Embryonic facial prominence (tissue), 1 donor: ENCODE measurements at regions not wholly inside any gene's neighbourhood (a gene's known extent, or its start where the extent isn't known, plus 50 kb on each side); places are given as distances from the start of the nearest gene placed in this dataset.

Experiments used
- DNase-seq: peaks from one replicate; pipeline ENCODE4 v3.0.0-alpha.2; 2016; ENCODE audit errors: extremely low spot score

DNA sequence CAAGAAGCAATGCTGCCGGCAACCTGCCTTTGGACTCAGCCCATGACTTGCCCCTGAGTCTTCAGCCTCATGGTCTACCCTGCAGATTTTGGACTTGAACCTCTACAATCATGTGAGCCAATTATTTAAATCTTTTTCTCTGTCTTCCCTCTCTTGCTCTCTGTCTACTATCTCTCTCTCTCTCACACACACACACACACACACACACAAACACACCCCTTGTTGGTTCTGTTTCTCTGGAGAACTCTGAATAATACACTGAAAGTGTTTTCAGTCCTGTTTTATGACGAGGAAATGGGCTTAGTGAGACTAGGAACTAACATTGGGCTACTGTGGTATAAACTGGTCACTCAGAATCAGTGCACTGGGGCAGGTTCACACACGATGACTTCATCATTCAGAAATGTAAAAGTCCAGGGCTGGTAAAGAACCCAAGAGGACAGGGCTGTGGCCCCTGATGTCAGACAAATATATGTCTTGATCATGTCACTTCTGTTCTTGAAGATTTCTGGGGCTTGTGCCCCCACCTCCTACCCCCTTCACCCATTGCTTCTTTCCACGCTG lies 266.1 kb upstream of the SIX2 start:
- DNase-seq, result no peak

DNA sequence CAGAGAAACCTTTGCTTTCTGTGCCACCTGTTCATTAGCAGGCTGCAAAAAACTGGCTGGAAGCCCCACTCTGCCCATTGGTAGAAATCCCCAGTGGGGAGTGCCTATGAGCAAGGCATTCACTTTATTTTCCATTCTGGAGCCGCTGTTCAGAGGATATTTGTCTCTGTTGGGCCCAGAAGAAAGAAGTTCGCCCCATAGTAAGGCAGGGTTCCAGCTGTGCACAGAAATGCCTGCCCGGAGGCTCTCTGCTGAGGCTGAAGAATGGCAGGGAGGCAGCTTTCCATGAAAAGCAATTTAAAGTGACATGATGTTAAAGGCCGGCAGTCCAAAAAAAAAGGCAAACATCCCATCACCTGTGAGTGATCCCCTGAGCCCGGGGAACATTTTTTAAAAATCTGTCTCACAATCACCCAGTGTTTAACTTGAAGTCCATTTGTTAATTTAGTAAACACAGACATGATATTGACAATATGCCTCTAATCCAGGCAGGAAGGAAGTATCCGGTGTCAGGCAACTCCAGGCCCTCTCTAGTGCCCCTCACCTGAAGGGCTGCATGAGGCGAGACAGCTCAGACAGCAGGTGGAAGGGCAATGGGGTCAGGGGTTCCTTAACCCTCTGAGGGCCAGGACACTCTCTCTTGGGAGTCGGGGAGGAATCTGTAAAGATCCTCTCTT lies 265.1 kb upstream of the SIX2 start:
- DNase-seq, result no peak

DNA sequence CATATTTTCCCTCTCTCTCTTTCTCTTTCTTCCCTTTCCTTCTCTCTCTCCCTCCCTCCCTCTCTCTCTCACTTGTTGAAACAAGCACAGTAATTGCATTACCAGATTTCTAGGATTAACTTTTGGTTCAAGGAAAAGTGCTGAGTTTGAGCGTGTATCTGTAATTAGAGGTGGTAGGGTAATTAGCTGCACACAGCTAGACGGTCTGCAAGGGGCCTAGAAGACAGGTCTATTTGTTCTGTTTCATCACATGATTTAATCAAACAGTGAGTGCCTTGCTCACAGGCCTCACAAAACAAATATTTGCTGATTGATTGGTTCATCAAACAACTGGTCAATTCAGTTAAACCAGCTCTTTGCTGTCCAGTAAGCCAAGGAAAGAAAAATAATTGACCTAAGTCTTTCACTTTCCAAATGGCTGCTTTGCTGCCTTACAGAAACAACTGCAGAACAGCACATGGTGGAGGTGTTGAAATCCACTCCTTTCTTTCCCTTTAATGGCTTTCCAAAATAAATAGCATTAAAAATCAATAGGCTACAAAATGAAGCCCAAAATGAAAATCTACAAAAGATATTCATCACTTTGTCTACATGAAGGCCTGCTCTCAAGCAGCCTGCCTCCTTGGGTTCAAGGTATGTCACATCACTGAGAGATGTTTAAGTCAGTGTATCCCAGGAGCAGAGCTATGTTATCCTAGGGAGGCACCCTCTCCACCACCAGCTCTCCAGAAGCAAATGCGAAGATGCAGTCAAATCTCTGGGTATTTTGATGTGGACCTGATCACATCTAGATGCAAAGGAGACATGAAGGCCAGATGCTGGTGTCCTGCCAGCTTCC lies 264.4 kb upstream of the SIX2 start:
- no peak for DNase-seq

DNA sequence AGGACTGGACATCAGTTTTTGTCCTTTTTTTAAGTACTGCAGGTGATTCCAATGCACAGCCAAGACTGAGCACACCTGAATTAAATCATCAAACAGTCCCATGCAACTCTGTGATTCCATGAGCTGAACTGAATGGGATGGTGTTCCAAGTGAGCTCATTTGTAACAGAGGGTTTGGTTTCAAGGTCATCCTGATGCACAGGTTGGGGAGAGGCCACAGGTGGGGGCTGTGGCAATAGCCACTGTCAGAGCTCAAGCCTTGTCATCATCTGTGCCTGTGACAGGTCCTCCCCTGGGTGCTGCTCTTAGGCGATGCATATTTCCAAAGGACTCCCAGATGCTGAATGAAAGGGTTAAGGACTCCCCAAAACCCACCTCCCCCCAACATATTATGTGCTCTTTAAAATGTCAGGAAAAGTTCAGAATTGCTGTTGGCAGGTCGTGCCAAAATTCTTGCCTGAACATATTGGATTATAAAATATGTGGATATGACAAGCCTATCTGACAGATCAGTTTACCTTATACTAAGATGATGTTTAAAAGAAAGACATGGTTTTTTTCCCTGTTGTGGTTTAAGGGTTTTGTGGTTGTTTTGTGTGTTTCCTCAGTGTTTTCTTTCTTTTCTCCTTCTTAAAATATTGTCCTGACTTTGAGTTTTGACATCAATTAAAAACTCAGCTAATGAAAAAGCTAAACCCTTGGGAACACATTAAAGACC lies 263.5 kb upstream of the SIX2 start:
- no peak for DNase-seq

DNA sequence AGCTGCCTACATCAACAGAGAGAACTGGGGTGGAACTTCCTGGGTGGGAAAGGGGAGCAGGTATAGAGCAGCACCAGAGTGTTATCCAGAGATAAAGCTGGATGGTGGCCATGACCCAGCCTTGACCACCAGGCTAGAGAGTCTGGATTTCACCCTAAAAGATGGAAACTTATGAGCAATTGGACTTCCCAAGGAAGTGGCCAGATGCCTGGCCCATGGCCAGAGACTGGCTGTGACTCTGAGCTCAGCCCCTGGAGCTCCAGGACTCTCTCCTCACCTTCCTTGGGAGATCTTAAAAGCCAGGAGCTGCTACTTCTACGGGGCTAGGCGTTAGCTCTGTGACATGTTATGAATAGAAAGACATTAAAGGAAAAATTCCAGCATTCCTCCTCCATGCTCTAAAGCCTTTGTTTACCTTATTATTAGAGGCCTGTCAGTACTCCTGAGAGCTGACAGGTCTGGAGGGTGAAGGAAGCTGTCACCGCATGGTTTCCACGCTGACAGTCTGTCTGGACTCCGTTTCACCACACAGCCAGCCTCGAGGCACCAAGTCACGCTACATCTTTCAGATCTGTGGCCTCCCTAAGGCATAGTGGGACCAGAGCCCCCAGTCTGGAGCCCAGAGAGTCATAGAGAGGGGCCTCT lies 260.0 kb upstream of the SIX2 start:
- no peak for DNase-seq

DNA sequence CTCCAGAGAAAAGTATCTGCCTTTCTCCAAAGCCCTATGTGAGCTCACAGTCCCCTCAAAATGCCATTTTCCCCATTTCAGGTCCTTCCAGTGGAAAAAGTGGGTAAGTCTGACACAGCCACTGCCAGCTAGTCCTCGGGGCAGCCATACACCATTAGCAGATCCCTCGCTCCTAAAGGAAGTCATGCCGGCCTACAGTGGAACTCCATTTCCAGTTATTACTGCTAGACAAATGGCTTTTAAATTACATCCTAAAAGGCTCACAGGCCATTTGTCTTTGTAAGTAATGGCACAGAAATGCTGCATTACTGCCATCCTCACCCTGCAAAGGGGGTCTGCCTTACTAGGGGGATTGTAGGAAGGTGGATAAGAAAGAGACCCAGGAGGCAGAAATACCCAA lies 259.4 kb upstream of the SIX2 start:
- no peak for DNase-seq

DNA sequence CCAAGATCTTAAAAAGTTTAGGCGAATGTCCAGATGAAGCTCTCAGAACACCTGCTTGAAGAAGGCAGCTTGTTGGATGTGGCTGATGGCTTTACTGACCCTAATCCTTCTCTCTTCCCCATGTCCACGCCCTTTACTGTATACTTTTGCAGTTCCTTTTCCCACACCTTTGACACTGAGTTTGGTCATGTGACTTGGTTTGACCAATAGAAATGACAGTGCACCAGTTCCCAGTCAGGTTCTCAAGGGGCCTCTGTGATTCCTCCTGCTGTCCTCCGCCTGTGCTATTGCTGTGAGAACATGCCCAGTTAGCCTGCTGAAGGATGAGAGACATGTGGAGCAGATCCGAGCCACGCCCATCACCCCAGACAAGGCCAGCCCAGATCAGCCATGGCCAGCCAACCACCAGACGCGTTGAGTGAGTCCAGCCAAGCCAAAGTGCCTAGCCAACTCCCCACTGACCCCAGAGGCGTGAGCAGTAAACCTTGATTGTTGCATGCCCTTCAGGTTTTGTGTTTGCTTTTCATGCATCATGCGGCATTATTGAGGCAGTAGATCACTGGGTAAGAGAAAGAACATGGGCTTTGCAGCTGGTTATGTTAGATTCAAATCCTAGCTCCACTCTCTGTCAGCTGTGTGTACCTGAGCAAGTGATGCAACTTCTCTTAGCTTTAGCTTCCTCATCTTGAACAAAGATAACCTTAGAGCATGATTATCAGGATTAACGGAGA lies 258.0 kb upstream of the SIX2 start:
- no peak for DNase-seq

DNA sequence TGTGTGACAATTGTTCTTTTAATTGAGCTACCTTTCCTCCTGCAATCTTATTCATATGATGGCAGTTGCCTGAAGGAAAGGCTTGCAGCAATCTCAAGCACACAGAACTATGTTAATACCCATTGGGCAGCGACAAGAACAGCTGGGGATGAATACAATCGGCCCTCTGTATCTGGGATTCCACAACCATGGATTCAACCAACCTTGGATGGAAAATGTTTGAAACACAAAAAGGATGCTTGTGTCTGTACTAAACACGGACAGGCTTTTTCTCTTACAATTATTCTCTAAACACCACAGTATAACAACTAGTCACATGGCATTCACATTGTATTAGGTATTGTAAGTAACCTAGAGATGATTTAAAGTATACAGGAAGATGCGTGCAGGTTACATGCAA lies 256.1 kb upstream of the SIX2 start:
- DNase-seq, result no peak

DNA sequence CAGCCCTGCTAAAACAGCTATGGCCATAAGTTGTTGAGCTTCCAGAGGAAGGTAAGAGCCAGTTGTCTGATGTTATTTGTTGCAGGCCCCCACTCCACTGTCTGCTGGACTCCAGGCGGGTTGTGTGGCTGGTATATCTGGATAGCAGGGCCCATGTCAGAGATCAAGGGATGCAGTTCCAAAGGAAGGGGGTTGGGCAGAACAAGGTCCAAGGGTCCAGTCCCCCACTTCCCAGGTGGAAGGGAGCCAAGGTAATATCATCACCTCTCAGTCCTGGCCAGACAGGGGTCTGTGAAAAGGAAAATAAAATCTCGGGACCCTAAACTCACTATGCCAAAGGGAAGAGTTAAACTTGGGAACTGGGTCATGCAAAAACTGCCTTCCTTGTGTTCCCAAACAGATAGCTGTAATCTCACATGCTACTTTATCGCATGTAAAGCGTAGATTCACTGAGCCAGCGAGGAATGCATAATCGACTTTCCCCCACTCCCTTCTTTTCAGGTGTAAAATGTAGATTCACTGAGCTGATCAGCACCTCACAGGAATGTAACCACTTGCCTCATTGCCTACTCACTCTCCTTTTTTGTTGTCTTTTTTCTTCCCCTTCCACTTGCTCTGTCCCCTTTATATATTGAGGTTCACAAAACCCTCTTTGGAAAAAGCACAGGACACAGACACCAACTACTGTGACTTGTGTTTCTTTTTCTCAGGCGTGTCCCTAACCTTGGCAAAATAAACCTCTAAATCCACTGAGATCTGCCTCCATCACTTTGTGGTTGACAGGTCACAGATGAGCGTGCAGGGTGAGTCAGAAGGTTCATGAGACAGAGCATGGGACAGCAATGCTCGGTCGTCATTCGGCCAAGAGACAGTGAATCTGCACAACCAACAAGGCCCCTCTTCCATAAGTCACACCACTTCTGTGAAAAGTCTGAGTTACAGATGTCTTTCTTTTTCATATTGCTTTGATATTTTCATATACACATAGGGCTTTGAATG lies 255.3 kb upstream of the SIX2 start:
- DNase-seq, result no peak

DNA sequence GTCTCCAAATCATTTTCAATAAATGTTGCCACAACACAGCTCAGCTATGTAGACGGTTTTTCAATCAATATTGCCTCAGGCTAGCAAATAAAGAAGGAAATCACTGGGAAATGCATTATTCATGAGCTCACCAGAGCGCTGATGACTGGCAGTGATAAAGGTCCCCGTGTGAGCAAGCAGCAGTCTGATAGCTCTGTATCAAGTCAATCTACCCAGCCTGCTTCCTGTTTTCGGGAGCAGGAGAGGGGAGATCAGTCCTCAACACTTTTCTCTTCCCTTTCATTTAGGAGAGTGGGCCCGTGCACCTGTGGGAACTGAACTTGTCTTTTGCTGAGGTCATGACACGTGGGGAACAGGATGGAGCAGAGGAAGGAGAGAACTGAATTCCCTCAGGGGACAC lies 253.9 kb upstream of the SIX2 start:
- no peak for DNase-seq

DNA sequence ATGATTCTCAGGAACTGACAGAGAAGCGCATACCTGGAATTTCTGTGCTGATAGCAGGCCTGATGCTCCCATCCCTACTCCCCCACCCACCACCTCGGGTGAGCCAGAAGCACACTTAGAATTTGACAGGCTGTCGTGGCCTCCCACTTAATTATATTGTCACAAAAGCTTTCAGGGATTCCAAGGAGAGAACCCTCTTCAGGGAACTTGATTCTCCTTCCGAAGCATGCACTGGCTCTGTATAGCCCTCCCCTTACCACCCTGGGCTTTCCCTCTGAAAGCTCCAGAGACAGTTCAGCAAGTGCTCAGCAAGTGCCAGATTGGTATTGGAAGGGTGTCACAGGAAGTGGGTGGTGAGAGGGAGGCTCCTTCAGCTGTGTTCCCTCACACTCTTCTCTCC lies 252.5 kb upstream of the SIX2 start:
- DNase-seq, result no peak

DNA sequence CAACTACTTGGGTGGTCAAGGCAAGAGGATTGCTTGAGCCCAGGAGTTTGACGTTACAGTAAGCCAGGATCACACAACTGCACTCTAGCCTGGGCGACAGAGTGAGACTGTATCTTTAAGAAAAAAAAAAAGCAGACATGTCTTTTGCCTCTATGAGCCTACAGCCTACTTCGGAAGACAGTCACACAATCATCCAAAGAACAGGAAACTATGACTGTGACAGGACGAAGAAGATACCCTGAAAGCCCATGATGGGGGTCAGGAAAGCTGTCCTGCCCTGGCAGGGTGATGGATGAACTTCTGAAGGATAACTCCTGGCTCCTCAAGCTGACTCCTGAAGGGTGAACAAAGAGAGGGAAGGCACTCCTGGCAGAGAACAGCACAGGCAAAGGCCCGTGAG lies 251.7 kb upstream of the SIX2 start:
- no peak for DNase-seq

DNA sequence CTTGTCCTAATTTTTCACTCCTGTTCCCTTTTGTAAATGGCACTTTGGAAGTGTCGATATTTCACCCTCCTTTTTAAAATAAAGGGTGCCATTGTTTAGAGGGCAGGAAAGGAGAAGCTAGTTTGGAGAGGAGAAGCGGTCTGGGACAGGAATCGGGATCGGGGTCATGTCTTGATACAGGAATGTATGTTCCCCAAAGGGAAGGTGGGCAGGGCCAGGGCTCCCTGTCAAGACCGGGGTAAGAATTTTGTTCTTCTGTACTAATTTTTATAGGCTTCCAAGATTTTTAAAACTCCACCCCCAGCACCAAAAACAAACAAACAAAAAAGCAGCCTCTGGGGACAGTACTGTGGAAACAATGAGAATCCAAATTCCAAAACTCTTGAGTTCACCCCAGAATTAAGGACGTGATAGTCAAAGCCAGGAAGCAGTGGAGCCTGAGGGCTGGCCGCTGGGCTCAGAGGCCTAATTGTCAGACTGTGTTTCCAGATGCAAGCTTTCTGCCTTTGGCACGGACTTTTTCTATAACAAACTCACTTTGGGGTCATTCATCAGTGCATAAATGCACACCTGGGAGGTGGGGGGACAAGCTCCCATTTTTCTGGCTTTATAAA lies 250.4 kb upstream of the SIX2 start:
- no peak for DNase-seq

DNA sequence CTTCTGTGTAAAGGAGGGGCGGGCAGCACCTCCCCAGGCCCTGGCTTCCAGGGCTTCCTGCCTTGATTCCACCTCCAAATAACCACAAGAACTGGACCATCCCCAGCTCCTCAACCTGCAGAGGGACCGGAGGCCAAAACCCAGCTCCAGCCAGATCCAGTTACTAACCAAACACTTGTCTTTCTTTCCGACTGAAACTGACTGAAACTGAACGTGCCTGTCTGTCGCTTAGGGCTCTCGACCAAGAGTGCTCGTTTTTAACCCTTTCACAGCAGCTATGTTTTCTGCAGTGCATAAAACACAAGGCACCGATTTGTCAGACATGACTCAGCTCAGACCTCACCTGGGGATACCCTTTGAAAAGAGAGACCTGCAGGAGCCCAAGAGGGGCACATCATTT lies 249.9 kb upstream of the SIX2 start:
- DNase-seq, result no peak

DNA sequence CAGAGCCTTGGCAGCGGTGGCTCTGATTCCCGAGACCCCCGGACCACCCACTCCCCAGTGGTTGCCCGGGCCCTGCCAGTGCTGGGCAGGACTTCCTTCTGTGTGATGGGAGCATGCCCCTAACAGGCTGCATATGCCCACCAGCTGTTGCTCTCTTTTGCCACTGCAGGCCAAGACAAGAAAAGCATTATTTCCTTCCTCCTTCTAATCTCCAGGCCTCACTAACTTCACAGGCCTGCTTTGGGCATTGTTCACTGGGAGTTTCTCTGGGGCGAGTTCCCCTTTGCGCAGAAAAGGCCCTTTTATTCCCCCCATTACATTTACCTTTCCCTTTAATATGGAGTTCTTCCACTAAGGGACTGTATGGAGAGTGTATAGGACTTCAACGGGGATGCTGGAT lies 249.1 kb upstream of the SIX2 start:
- no peak for DNase-seq

DNA sequence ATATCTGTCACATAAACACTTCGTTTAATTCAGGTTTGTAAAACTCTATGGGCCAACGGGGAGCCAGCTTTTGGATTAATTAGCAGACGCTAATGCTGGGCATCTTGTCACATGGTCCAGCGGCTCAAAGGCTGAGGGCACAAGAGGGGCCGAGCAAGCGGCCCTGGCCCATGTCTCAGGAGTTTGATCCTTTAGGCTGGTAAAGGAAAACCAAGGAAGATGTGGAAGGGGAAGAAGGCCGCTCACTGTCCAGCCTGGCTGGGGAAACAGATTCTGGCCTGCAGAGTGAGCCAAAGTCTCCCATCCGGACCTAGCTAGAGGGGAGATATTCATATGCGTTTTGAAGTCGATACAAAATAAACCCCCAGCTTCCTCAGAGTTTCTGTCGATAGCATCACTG lies 248.6 kb upstream of the SIX2 start:
- no peak for DNase-seq

DNA sequence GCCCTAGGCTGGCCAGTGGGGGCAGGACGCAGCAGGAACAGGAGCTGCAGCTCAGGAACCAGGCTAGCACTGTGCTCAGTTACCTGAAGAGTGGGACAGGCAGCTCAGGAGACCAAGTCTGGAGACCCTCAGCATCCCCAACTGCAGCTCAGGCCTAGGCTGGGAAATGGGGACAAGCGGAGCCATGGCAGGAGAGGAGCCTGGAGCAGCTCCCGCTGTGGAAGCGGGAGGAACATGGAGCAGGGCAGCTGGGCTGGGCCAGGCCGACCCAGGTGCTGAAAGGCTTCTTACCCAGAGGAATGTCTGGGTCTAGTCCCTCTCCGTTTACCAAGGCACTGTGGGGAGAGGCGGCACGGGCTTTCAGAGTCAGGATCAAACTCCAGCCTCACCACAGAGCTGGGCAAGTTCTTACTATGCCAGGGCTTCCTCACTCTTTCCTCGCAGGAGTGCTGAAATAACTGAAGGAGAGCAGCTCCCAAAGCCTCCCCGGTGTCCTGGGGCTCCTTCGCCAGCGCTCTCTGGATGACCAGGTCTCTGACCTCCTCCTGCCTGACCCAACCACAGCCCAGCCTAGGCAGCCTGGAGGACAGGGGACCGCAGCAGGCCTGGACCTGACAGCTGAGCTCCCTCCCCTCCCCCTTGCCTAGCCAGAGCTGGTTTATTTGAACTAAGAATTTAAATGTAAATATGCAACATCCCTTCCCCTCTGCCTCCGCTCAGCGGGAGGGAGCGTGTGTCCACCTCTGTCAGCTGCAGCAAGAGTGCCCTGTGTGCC lies 247.8 kb upstream of the SIX2 start:
- no peak for DNase-seq

DNA sequence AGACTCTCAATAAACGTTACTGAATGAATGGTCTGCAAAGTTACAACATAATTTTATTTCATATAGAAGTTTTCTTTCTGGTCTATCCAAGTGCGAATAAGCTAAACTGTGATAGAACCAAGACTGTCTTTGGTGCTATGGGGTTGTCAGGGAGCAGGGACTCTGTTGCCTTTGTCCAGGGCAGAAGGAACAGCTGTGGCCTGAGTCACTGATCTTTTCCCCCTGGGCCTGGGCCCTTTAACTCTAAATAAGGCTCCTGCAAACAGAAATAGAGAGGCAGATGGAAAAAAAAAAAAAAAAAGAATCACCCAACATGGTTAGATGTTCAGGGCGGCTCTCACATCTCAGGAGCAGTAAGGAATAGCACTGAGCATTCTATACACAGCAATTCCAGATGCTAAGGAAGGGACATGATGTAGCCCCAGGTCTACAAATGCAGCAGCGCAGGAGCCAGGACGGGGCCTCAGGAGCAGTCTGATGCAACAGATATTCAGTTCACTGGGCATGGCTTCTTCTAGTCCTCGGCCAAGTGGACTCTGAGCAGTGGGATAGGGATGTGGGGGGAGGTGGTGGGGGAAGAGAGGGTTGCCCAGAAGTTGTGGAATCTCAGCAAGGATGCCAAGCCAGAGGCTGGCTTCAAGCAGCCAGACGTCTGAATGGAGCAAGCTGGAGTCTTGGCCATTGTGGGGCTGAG lies 247.1 kb upstream of the SIX2 start:
- DNase-seq, result no peak
